ENCODE measurements at regions not wholly inside any gene's neighbourhood (a gene's known extent, or its start where the extent isn't known, plus 50 kb on each side); places are given as distances from the start of the nearest gene placed in this dataset.

DNA sequence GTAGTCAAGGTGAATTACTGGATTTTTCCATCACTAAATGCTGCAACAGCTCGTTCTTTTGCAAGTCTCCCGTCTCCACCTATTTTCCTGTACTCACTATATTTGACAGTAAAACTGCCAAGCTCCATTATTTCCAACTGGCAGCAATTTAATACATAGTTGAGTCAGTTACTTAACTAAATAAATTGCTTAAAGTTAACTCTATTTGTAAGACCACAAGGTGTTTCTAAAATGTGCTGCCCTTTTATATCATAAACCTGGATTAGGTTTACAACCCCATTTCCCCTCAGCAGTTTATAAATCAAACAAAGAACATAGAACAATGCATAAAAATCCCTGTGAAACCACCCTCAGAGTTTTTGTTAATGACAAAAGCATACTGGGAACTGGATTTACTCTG lies 211.4 kb upstream of the DPH6 start:
- H3K4me3 ChIP-seq (IDR thresholded peaks at IDR 0.05; ENCODE audit: insufficient read depth, low read depth, low read length), result no peak overlapping the region
- no peaks in the 10 kb centered on the region for H3K79me2 ChIP-seq (ENCODE audit: insufficient read depth, low read depth)
- no peaks in the 10 kb centered on the region for H3K36me3 ChIP-seq (ENCODE audit: insufficient read depth)
- no peak overlapping the region for H3K27ac ChIP-seq
- H3K9ac ChIP-seq, result no peak overlapping the region
- H3K4me1 ChIP-seq (ENCODE audit: low read depth, poor library complexity, severe bottlenecking), result no peaks in the 10 kb centered on the region
- no peak overlapping the region for H2AFZ ChIP-seq (ENCODE audit: low read depth)
- TF ChIP-seq, protein P1, sequence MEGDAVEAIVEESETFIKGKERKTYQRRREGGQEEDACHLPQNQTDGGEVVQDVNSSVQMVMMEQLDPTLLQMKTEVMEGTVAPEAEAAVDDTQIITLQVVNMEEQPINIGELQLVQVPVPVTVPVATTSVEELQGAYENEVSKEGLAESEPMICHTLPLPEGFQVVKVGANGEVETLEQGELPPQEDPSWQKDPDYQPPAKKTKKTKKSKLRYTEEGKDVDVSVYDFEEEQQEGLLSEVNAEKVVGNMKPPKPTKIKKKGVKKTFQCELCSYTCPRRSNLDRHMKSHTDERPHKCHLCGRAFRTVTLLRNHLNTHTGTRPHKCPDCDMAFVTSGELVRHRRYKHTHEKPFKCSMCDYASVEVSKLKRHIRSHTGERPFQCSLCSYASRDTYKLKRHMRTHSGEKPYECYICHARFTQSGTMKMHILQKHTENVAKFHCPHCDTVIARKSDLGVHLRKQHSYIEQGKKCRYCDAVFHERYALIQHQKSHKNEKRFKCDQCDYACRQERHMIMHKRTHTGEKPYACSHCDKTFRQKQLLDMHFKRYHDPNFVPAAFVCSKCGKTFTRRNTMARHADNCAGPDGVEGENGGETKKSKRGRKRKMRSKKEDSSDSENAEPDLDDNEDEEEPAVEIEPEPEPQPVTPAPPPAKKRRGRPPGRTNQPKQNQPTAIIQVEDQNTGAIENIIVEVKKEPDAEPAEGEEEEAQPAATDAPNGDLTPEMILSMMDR (conservative IDR thresholded peaks at IDR 0.05; ENCODE audit: low read depth, low read length), result no peak
- H3K27me3 ChIP-seq (ENCODE audit: insufficient read depth, low read depth), result no peaks in the 10 kb centered on the region
- no peak overlapping the region for H3K4me2 ChIP-seq
- no peaks in the 10 kb centered on the region for H4K20me1 ChIP-seq (ENCODE audit: insufficient read depth)

DNA sequence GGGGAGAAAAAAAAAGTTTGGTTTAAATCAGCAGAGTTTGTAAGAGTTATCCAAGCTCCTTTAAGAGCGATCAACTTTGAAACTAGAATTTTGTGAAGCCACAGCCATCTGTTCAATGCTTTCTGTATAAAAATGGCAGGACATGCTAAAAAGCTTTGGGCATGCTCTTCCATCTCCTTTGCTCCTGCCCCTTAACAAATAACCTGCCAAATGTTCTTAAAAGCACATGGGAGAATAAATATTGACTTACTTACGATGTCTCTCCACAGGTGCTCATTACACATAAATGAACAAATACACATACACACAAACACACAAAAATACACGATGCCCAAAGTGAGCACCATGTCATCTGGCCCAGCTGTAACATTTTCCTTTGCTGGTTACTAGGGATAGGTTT lies 211.8 kb upstream of the DPH6 start:
- Histone ChIP-seq H3K27me3 (ENCODE audit: insufficient read depth, low read depth) (no peaks in the 10 kb centered on the region), H3K4me1 (ENCODE audit: low read depth, poor library complexity, severe bottlenecking) (no peaks in the 10 kb centered on the region), H3K4me2 (no peak overlapping the region), H3K36me3 (ENCODE audit: insufficient read depth) (no peaks in the 10 kb centered on the region), H3K79me2 (ENCODE audit: insufficient read depth, low read depth) (no peaks in the 10 kb centered on the region), H4K20me1 (ENCODE audit: insufficient read depth) (no peaks in the 10 kb centered on the region), H2AFZ (ENCODE audit: low read depth) (no peak overlapping the region), H3K9ac (no peak overlapping the region), H3K27ac (no peak overlapping the region), H3K4me3 (IDR thresholded peaks at IDR 0.05; ENCODE audit: insufficient read depth, low read depth, low read length) (no peak overlapping the region)
- TF ChIP-seq, protein P1 (conservative IDR thresholded peaks at IDR 0.05; ENCODE audit: low read depth, low read length), result no peak

DNA sequence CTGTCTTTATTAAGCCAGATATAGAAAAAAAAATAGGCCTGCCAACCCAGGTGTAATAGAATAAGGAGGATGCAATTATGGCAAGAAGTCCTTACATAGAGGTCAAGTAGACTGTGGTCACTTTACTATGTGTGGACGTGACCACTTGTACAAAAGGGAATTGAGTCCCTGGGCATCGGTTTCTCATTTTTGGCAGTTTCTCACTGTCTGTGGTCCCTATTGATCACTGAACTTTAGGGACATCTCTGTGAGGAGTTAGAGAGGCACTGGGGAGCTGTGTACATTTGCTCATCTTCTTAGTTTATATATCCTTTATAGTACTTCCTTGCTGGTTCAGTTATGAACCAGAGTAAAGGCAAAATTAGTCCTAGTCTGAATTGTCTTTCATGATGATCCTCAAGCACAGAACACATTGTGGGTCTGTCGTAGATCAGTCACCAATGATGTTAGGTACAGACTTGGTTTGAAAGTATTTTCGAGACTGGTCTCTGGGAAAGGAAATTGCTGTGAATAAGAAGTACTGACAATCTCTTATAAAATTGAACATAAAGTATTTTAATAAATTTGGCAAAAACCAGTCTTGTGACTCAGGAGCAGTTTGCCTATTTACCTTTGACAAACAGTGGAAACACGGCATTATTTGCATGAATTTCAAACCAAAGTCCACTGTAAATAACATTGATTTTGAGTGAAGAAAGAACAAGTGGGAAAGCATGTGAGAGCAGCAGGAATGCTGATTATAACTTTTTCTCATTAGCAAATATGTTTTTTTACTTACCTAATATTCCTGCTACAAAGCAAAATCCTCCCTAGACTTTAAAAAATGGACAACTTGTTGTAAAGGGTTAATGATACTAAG lies 218.9 kb upstream of the DPH6 start:
- Histone ChIP-seq H3K27ac (no peak overlapping the region), H3K9ac (no peak overlapping the region), H3K4me3 (IDR thresholded peaks at IDR 0.05; ENCODE audit: insufficient read depth, low read depth, low read length) (no peak overlapping the region), H3K4me2 (no peak overlapping the region), H3K4me1 (ENCODE audit: low read depth, poor library complexity, severe bottlenecking) (no peaks in the 10 kb centered on the region), H3K27me3 (ENCODE audit: insufficient read depth, low read depth) (no peaks in the 10 kb centered on the region), H3K79me2 (ENCODE audit: insufficient read depth, low read depth) (no peaks in the 10 kb centered on the region), H4K20me1 (ENCODE audit: insufficient read depth) (no peaks in the 10 kb centered on the region), H3K36me3 (ENCODE audit: insufficient read depth) (no peaks in the 10 kb centered on the region), H2AFZ (ENCODE audit: low read depth) (no peak overlapping the region)
- TF ChIP-seq, protein P1 (conservative IDR thresholded peaks at IDR 0.05; ENCODE audit: low read depth, low read length), result no peak

DNA sequence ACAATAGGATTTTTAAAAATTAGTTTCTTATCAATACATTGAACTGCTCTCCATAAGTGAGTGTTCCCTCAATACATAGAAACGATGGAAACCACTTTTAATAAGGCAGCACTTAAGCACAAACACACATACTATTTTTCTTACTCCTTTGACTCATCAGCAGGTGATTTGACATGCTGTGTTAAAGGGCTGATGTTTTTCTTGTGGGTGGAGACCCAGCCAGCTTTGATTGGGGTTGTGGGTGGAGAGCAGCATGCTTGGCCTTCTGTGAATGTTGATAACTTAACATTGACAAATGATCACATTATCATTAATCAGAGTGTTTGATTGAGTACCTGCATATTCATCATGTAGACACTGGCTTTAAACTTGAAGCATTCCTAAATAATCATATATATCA lies 223.0 kb upstream of the DPH6 start:
- H3K4me3 ChIP-seq (IDR thresholded peaks at IDR 0.05; ENCODE audit: insufficient read depth, low read depth, low read length), result no peak overlapping the region
- H3K9ac ChIP-seq, result no peak overlapping the region
- H3K27ac ChIP-seq, result no peak overlapping the region
- TF ChIP-seq, protein P1 (conservative IDR thresholded peaks at IDR 0.05; ENCODE audit: low read depth, low read length), result no peak
- H3K36me3 ChIP-seq (ENCODE audit: insufficient read depth), result no peaks in the 10 kb centered on the region
- no peaks in the 10 kb centered on the region for H3K27me3 ChIP-seq (ENCODE audit: insufficient read depth, low read depth)
- no peak overlapping the region for H3K4me2 ChIP-seq
- H4K20me1 ChIP-seq (ENCODE audit: insufficient read depth), result no peaks in the 10 kb centered on the region
- H2AFZ ChIP-seq (ENCODE audit: low read depth), result no peak overlapping the region
- no peaks in the 10 kb centered on the region for H3K4me1 ChIP-seq (ENCODE audit: low read depth, poor library complexity, severe bottlenecking)
- H3K79me2 ChIP-seq (ENCODE audit: insufficient read depth, low read depth), result no peaks in the 10 kb centered on the region

Measured in KMS-11 (cell line).